LHCN-M2 (cell line): ENCODE measurements at regions not wholly inside any gene's neighbourhood (a gene's known extent, or its start where the extent isn't known, plus 50 kb on each side); places are given as distances from the start of the nearest gene placed in this dataset.
"Not testable (repeated sequence)": the region's sequence is repeated elsewhere in the genome, so short reads cannot be mapped to it uniquely, and the experiment has no call there.

Experiments
- DNase-seq: peaks from one replicate; pipeline ENCODE4 v3.0.0-alpha.2; 2012; ENCODE audit warnings: low read depth

DNA sequence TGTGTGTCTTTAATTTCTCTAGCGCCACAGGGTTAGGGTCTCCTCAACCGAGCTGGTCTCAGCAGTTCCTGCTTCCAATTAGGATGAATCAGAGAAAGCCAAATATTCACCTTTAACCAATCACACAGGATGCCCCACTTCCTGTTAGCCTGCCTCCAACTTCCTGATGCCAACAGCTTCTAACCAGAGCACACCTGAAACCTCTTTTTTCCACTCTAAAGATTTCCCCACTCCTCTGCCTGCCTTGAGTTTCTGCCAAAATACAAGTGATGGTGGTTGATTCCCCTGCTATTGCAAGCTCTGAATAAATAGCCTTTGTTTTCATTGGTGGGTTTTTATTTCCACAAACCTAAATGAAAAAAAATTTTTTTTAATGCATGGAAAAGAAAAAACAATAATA lies 144.7 kb upstream of the UST start:
- no peak for DNase-seq

DNA sequence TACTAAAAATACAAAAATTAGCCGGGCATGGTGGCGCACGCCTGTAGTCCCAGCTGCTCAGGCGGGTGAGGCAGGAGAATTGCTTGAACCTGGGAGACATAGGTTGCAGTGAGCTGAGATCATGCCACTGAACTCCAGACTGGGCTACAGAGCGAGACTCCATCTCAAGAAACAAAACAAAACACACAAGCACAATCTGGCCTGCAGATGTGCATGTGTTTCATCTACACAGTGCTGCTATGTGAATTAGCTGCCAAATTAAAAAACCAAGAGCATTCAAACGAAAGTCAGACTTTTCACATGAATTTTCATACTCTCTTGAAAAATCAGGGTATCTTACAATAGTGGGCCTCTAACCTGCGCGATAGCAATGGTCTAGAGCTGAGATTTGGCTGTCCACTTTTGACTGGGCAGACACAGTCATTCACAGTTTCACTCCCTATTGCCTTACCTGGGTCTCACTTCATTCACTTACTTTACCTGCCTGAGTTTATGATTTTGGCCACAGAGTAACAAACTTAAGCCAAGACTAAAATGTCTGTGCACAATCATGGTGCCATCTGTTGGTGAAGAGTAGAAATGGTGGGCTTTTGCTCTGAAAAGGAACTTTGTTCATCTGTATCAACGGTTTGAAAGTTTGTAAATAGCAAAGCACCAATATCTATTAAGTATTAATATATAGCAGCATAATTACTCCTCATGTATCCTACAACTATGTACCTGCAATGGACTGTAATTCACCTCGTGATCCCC lies 138.5 kb upstream of the UST start:
- peak; percentile 24 for DNase-seq

DNA sequence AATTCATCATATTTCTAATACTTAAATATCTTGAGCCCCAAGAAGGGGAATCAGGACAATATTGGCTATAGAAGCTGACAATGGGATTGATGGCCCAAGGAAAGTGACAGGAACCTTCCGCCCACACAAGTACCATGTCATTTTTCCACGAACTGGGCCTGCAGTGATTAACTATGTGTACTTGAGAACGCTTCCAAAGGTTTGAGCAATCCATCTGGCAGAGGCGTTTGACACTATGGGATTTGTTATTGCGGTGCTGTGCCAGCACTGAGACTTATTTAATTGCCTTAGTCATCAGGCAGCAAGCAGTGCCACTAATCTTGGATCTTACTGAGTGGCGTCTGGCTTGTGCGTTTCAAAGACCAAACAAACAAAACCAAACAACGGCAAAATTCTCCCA lies 135.6 kb upstream of the UST start:
- peak; percentile 62 for DNase-seq

DNA sequence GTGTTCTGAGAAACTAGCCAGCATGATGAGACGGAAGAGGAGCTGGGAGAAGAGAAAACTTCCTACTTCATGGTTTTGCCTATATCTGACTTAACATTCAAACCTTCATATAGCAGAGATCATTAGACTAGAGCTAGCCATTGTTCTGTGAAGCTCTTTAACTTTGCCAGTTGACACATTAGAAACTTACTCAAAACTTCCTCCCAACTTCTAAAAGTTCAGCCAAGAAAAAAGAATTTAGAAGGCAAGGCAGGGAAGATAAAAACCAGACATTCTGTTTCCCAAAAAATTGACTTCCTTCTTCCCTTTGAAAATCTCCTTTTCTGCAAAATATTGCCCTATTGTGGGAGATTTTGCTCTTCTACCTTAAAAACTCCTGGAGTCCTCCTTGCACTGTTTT lies 134.8 kb upstream of the UST start:
- DNase-seq = no peak

DNA sequence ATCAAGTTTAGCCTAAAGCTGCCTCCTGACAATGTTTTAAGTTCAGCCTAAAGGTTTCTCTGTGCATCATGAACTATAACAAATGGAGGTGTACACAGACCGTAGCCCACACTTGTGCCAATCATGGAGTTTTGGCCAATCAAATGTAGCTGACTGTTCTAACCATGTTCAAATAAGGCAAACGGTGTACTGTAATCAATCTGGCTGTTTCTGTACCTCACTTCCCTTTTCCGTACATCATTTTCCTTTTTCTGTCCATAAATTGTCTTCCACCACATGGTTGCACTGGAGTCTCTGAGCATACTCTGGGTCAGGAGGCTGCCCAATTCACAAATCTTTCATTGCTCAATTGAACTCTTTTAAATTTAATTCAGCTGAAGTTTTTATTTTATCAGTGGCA lies 132.2 kb upstream of the UST start:
- DNase-seq = no peak

DNA sequence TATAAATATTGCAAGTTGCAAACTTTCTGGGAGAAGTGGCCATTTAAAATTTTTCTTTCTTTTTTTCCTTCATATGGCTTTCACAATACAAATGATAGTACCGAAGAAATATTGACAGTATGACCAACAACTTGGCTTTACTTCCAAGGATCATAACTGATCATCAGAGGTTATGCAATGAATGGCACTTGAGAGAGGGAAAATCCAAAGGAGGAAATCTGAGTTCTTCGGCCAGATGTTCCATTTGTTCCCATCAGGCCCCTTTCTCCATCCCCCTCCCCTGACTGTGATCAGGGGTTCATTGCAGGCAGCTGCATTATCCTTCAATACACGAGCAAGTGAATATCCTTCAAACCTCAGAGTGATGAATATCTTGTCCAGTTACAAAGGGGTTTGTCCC lies 130.0 kb upstream of the UST start:
- DNase-seq = no peak

DNA sequence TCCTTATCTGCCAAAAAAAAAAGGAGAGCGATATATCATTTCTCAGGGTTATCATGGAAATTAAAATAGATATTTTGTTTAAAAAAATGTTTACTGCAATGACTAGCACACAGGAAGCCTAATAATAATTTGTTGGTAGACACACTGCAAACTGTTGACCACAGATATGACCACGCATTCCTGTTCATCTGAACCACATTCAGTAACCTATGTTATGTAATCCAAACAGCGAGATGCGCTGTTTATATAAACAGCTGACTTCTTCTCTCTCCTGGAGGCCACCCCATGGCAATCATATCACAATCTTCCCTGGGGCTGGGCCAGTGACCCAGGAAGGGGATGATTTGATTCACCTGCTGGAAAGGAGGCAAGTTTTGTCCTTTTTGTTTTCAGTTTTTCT lies 129.3 kb upstream of the UST start:
- peak; percentile 55 for DNase-seq

DNA sequence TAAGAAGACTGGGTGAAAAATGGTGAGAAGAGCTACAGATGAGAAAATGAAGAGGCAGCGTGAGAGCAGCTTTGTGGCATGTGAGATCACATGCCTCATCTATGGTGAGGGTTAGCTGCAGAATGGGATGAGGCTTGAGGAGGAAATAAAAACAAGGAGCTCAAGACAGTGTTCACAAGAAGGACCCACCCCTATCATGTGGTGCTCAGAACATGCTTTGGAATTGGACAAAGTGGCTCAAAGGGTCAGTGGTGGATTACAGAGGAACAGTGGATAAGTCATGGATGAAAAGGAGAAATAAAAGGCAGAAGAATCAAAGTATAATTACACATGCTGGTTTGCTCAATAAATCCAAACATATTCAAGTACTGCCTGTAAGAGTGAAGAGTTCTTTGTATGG lies 126.9 kb upstream of the UST start:
- no peak for DNase-seq

DNA sequence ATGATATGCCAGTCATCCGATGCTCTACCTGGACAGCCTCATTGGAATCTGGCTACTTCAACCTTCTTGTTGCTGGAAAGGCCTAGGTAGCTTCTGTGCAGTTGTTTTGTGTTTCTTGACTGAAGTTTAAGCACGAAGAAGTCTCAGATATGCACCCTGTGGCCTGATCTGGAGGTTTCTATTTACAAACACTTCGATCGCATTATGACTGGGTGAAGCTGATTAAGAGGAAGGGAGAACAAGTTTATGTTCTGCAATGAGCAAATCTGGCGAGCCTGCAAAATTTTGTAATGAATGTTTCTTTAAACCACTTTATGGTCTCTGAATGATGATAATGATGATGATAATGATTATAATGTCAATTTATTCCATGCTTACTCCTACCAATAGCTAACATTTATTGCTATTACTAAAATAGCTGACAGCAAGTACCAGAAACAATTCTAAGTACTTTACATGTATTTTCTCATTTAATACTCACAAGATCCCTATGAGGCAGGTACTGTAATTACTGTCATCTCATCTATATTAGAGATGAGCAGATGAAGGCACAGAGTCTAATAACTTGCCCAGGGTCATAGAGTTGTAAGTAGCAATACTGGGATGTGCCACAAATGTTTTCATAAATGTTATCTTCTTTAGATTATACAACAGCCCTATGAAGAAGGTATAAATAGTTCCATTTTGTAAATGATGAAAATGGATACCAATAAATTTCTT lies 126.1 kb upstream of the UST start:
- DNase-seq = no peak

DNA sequence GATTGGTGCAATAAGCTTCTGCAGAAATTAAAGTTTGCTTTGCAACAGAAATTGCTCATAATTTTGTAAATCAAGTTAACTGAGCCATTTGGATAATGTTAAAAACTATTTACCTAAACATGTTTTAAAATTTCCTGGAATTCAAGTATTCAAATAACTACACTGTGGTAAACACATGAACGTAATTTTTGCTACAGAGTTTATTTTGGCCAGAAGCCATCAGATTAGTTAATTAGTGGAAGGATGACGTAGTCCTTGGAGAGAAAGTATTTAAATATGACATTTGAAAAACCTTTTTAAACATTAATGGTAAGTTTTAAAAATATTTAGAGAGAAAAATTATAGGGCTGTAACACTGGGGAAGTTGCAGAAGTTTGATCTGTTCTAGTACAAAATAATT lies 121.2 kb upstream of the UST start:
- DNase-seq = no peak

DNA sequence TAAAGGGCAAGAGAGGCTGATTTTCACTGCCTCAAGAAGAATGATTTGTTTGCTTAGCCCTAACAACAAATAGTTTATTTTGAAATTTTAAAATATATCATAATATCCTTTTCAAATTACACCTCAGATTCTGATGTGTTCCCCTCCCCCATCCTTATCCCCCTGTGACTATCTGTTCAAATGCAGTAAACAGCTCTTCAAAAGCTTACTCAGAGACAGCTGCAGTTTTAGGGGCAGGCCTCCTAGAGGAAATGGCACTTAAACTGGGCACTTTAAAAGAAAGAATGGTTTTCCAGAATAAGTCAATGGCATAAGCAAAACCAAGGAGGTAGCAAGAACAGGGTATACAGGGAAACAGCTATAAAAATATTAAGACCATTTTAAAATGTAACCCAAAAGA lies 118.6 kb upstream of the UST start:
- peak; percentile 80 for DNase-seq

DNA sequence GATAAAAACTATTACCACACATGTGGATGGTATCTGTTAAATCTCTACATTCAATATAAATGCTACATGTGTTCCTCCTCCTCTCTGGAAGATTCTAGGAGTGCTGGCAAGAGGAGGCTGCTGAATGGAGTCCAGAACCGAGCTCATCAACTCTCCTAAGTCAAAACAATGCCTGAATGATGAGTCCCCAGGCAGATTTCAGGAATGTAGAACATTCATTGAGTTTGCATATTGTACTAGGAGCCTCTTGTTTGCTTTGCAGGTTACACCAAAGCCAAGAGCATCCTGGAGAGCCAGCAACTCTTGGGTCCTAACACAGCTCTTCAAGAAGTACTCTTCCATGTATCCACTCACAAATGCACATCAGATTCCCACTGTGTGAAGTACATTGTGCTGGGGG lies 117.6 kb upstream of the UST start:
- DNase-seq = peak; percentile 40

DNA sequence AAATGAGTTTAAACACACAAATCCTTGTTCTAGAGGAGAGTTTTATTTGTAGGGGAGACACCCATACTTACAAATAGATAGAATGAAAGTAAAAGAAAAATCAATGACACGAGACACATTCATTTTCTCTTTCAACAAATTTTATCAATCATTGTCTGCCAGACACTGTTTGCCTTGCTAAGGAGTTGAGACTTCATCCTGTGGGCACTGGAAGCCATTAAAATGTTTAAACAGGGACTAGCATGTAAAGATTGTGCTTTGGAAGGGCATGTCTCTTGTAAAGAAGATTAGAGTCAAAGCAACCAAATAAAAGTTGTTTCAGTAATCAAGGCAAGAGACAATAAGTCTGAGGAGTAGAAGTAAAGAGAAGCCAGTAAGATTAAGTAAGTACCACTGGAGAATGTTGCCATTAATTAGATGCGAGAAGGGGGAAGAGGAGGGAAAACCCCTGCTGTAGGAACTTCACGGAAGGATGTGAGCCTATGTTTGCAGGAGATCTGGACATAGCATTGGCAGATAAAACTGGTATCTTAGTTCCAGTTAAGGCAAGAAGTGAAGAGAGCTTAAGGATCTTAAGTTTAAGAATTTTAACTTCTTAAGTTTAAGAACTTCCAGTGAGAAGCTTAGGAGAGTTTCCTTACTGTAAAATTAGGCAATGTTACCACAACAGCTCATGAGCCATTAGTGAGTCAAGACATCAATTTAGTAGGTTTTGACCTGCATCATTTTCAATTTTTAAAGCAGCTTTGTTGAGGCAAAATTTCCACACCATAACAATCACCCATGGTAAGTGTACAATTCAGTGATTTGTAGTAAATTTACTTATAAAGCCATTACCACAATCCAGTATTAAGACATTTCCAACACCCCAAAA lies 117.0 kb upstream of the UST start:
- DNase-seq = peak; percentile 49

DNA sequence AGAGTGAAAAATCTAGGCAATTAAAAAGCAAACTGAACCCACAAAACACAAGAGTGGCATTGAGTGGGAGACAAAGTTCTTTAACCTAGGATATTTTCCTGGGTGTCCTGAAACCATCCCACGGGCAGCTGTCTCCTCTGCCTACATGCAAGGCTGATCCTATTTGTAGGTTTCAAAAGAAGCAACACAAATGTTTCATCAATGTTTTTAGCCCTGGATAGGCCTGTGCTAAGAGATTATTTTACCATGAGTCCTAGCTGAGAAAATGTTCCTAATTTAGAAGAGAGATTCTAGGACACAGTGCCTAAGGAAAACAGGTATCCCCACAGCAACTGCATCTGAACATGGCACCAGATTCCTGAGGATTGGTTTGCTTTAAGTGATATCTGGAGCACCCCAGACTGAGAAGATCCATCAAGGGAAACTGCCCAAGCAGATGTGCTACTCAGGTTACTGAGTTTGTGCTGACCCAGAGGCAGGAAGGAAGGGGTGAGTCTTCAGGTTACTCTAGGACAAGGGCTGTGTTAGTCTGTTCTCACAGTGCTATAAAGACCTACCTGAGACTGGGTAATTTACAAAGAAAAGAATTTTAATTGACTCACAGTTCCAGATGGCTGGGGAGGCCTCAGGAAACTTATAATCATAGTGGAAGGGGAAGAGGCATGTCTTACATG lies 111.6 kb upstream of the UST start:
- no peak for DNase-seq

DNA sequence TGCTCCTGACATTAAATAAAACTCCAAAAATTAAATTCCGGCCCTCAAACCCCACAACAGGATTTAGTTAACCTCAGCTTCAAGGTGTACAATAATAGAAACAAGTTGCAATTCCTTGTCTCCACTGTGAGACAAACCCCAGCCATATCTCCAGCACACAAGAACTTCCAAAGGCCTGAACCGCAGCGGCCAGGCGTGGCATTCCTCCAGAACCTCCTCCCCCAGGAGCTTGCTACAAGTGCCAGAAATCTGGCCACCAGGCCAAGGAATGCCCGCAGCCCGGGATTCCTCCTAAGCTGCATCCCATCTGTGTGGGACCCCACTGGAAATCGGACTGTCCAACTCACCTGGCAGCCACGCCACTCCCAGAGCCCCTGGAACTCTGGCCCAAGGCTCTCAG lies 105.0 kb upstream of the UST start:
- DNase-seq = not testable (repeated sequence)

DNA sequence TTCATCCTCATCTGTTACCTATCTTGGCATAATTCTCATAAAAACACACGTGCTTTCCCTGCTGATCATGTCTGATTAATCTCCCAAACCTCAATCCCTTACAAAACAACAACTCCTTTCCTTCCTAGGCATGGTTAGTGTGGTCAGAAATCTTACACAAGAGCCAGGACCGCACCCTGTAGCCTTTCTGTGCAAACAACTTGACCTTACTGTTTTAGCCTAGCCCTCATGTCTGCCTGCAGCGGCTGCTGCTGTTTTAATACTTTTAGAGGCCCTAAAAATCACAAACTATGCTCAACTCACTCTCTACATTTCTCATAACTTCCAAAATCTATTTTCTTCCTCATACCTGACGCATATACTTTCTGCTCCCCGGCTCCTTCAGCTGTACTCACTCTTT lies 103.6 kb upstream of the UST start:
- DNase-seq = not testable (repeated sequence)

DNA sequence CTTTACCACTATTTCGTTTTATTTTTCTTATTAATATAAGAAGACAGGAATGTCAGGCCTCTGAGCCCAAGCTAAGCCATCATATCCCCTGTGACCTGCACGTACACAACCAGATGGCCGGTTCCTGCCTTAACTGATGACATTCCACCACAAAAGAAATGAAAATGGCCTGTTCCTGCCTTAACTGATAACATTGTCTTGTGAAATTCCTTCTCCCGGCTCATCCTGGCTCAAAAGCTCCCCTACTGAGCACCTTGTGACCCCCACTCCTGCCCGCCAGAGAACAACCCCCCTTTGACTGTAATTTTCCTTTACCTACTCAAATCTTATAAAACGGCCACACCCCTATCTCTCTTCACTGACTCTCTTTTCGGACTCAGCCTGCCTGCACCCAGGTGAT lies 101.8 kb upstream of the UST start:
- not testable (repeated sequence) for DNase-seq

DNA sequence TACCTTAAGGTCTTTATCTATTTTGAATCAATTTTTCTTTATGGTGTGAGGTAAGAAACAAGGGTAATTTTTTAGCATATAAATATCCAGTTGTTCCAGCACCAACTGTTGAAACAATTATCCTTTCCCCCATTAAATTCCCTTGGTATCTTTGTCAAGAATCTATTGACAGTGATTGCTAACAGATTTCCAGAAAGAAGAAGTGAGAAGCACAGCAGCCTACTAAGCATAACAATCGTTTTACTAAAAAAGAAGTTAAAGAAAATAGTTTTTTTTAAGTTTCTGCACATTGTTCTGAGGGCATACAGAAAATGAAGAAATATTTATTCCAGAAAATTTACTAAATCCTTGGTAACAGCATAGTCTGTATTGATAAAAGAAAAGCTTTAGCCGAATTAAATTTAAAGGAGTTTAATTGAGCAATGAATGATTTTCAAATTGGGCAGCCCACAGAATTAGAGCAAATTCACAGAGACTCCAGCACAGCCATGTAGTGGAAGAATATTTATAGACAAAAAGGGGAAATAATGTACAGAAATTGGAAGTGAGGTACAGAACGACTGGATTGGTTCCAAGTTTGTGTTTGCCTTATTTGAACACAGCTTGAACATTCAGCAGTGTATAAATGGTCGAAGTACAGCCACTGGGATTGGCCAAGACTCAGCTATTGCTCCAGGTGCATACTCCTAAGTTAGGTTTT lies 97.9 kb upstream of the UST start:
- DNase-seq = no peak

DNA sequence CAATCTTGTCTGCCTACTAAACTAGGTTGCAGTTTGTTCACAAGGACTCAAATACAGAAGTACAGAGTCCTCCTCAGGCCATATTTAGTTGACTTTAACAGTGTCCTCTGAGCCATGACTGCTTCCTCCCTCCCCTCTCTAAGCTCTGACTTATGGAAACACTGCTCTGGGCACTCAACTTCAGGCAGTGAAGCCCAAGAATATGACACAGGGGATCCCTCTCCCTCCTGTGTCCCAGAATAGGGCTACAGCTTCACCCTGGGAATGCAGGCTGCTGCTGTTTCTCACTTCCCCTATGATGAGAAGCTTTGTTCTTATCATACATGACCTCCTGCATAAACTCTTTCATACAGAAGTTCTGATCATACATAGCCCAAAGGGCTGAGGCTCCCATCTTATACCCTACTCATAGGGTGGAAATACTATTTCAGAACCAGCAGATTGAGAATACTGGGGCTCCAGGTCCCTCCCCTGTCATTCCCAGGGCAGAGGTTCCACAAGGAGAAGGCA lies 97.3 kb upstream of the UST start:
- DNase-seq = no peak

DNA sequence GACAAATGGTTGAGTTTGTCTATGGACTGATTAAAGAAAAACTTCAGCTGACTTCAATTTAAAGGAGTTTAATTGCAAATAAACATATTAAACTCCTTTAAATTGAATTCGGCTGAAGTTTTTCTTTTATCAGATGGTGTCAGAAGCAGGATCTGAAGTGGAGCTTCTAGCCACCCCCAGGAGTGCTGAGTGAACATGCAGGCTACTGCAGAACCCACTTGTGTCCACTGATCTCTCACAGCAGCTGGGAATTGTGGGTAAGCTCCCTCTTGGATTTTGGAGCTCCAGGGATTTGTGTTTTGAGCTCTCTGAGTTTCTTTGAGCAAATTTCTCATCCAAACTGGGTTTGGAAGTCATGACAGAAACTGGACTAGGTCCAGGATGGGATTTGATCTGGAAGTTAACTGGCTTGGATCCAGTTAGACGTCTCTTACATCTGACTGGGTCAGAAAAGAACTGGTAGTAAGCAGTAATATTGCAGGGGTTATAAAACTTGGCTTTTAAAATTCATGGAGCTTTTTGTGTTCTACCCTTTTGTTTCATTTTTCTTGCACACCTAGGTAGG lies 95.8 kb upstream of the UST start:
- DNase-seq = no peak

DNA sequence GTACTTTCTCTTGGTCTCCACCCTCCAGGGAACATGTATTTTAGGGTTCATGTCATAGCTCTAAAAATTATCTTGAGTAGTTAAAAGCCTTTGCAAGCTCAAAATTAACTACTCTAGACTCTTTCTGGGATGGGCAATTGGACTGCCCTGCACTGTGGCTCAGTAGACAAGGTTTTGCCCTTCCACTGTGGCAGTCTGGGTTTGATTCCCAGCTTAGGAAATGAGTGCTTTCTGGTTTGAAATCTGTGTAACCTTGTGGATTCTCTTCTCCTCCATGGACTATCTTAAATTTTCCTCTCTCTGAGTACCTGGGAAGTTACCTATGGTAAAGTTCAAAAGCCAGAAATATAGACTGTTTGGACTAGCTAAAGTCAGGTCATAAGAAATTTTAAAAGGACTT lies 94.6 kb upstream of the UST start:
- DNase-seq = no peak
